Activated CD8-positive, alpha-beta memory T cell treated with anti-CD3 and anti-CD28 coated beads for 24 hours (primary cell): ENCODE measurements at regions not wholly inside any gene's neighbourhood (a gene's known extent, or its start where the extent isn't known, plus 50 kb on each side); places are given as distances from the start of the nearest gene placed in this dataset.

Experiments used
- DNase-seq: peaks from one replicate; pipeline ENCODE4 v3.0.0-alpha.2; 2020

DNA sequence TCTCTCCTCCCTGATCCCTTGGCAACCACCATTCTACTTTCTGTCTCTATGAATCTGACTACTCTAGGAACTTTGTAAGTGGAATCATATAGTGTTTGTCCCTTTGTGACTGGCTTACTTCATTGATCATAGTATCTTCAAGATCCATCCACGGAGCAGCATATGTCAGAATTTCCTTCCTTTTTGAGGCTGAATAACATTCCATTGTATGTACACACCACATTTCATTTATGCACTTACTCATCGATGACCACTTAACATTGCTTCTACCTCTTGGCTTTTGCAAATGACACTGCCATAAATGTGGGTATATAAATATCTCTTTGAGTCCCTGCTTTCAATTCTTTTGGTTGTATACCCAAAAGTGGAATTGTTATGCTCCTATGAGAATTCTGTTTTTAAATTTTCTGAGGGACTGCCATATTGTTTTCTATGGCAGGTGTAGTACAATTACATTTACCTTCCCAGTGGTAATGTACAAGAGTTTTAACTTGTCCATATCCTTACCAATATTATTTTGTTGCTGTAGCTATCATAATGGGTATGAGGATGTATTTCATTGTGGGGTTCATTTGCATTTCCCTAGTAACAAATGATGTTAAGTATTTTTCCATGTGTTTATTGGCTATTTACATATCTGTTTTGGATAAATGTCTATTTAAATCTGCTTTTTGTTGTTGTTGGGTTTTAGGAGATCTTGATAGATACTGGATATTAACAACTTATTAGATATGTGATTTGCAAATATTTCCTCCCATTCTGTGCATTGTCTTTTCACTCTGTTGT lies 466.1 kb downstream of the C4orf33 start:
- no peak for DNase-seq

DNA sequence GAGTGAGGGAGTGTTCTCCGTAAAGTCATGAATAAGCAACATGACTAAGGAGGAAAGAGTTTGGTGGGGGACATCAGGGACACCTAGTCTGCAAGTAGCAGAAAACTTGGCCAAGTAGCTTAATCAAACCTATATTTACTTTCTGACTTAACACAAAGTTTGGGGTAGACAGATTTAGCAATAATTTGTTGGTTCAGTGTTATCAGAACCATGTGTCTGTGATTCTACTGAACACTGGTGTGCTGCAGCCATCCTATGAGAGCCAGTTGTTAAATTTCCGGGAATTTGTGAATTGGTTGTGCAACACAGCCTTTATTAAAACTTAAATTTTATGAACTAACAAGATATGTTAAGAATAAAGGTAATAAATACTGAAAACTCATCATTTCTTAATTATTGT lies 469.3 kb downstream of the C4orf33 start:
- DNase-seq = no peak

DNA sequence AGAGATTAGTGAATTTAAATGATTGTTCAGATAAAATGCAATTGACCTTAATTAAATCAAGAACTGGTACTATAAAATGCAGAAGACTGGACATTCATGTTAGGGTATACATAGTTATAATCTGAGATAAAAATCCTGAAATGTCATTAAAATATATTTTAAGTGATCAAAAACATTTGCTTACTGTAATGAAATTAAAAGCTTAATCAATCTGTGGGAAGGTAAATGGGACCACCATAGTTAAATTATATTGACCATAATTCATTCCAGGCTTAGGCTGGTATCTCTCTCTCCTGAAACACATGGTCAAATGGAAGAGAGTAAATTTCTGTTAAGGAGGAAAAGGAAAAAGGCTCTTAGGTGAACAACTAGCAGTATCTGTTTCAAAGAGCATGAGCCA lies 474.4 kb downstream of the C4orf33 start:
- no peak for DNase-seq

DNA sequence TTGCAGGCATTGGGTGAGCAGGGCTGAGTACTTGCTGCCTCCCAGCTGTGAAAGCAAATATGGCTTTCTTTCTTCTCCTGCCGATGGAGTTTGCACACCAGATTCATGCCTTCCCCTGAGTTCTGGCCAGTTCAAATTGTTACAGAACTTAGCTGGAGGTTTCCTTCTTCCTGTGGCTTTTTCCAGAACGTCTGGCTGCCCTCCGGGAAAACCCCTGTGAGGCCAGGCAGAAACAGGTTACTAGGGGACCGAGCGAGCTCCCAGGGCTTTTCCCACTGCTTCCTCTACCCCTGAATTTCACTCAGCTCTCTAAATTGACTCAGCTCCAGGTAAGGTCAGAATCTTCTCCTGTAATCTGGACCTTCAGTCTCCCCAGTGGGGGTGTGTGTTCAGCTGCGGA lies 482.4 kb downstream of the C4orf33 start:
- DNase-seq = no peak

DNA sequence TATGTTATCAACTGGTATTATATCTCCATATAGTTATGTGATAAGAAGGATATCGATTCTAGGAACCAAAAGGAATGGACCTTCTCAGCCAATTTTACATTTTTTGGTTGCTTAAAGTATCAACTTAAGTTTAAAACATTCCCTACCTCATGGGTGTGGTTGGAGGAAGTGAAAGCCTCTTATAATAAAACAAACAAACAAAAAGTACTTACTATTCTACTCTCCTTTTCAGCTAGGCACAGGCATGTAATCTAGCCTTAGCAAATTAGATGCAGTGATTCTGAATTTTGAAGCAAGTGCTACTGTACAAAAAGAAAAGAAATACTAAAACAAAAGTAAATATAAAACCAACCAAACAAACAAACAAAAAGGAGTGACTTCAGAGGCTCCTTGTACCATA lies 485.4 kb downstream of the C4orf33 start:
- DNase-seq = no peak

DNA sequence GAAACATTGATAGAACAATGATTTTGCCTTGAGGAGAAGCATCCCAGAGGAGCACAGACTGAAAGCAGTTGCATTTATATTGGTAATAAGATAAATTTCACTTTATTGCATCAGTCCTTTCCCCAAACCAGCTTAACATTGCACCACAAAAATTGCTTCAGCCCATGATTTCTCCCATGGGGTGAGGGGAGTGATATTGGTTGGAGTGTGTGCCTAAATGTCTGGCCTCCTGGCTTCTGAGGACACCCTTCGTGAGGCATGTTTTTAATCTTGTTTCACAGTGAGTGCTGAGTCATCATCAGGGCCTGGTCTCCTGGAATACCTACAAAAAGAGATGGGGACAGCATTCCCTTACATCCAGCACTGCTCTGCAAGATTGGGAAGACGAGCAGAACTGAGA lies 487.9 kb downstream of the C4orf33 start:
- no peak for DNase-seq

DNA sequence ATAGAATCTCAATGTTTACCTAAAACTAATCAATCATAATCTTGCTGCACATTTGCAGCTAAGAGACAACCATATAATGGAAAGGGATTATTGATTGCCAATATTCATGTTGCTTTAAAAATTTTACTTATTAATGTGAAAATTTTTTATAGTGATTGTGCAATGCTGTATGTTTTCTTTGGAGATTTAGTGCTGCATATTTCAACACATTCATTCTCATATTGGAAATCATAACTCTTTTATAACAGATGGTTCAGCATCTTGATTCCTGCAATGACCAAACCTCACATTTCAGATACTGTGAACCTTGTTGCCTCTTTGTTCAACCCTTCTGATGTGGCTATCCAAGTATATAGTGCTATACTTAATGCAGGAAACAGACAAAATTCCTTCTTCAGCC lies 502.6 kb downstream of the C4orf33 start:
- no peak for DNase-seq

DNA sequence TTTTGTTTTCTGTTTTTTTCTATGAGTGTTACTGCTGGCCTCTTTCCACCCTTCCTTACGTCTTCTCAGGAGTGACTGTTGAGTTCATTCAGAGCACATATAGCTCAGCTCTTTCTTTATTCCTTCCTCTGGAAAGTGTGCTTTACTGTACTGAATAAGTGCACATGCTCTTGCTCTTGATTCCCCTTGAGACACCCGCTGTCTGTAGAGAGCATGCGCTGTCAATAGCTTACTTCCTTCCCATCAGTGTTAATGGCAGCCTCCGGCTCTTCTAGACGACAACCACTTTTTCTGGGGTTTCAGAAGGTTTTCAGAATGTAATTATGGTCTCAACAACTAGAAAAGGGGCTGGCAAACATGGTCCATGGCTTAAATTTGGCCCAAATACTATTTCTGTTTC lies 504.9 kb downstream of the C4orf33 start:
- DNase-seq = no peak

DNA sequence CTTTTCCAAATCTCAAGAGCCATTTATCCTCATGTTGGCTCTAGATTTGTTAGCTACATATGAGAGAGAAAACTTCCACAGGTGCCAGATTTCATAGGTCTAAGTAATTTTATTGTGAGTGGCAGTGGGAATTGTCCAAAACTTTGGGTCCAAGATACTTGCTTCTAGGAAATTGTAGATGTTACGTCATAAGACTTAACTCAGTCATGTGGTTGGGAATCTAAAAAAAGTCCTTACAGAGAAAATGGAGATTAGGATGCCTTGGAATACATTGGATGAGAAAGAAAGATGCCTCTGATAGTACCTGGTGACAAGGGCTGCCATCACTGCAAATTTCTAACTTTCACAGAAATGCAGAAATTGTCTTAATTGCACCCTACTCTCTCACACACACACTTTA lies 506.5 kb downstream of the C4orf33 start:
- no peak for DNase-seq

DNA sequence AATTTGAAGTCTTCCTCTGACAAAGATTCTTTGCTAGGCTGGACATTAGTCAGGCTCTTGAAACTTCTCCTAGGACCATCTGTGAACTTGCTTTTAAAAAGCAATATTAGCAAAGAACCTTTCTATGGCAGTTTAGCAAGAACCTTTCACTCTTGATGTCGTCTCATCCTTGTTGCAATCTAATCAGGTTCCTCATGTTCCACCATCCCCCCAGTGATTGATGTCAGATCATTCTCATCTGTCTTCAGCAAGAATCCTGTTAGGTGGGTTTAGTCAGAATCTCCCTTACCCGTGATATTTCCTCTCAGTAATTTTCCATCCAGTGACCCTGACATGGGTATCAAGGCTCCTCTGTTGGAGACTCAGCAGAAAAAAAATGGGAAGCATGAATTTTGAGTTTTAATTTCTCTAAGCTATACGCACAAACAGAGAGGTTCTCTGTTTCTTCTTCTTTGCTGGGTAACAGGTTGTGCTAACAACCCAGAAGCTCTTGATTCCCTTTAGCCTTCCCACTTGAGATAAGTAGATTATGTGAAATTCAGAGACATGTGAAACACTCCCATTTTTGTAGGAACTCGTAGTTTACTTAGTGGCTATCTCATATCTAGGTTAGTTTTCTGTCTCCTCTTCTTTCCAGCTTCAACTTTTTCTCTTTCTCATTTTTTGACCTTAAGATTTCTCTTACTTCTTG lies 507.4 kb downstream of the C4orf33 start:
- no peak for DNase-seq

DNA sequence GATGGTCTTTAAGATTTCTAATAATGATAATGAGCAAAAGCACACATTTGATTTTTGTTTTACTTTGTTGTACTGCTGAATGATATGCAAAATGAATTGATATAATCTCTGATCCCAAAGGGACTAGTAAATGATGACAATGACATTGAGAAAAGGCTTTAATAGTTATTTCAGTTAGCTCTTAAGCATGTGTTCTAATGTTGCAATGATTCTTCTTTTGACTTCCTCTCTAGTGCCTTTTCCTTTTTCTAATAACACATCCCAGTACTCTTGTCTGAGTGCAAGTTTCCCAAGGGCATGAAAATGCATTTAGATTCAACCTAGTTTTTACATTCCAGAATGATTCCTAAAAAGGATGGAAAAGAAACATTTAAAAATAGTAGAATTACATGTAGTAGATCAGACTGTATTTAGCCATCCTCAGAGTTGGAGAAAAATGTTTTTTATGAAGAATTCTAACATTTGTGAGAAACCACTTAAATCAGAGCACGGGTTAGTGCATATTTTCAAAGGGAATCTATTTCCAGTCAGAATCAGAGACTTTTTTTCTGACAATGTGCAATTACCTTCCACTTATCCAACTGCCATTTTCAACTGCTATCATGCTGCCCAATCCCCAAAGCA lies 508.8 kb downstream of the C4orf33 start:
- DNase-seq = no peak

DNA sequence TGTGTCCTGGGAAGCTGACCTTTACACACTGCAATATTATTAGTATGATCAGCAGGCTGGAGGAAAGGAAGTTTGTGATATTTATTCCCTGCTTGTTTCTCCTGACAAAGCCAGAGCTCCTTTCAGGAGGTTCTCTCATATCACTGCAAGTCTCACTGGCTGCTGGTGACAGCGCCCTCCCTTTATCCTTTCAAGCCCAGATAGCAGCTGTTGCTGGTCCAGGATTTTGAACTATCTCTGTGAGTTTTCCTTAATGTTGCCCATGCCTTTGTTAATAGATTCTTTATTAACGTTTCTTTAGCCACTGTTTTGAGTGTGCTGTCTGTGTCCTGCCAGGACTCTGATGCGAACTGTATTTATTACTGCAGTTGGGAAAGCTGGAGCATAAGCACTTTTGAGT lies 518.7 kb downstream of the C4orf33 start:
- no peak for DNase-seq

DNA sequence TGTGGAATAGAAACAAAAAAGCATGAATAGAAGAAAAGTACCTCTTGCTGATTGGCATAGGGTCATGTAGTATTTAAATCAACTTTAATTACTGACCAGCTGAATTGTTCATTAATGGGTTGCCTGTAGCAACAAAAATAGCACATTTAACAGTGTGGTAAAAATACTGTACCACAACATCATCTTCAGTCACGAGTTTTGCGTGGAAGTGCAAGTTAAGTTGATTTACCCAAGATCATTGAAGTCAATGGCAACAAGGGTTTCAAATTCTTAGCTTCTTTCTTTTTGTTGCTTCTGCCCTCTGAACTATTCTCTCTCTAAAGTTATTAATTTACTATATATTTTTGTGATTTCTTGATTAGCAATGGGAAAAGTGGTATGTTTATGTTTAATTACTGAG lies 526.6 kb downstream of the C4orf33 start:
- no peak for DNase-seq

DNA sequence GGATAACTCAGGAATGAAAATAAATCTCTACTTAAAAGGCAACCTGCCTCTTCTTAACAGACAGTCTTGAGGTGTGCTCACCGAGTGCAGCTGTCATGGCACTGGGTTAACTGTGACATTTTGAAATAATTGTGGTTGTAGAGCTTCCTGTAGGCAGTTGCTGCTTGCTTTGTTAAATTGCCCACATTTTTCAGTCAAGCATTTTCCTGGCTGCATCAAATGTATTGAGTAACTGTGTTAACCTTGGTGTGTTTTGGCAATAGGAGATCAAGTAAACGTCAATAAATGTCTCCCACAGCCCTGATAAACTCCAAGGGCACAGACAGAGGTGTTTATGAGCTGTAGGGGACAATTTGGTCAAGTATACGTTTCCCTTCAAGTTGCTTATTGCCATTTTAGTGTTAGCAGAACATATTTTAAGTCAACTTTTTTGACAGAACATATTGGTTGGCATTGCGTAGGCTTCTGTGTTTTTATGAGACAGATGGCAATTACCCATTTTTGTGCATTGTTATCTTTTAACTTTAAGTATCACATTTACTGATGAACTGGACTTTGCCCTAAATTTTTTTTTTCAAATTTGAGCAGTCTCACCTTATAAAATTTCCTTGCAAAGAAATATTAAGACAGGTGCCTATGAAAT lies 527.4 kb downstream of the C4orf33 start:
- no peak for DNase-seq

DNA sequence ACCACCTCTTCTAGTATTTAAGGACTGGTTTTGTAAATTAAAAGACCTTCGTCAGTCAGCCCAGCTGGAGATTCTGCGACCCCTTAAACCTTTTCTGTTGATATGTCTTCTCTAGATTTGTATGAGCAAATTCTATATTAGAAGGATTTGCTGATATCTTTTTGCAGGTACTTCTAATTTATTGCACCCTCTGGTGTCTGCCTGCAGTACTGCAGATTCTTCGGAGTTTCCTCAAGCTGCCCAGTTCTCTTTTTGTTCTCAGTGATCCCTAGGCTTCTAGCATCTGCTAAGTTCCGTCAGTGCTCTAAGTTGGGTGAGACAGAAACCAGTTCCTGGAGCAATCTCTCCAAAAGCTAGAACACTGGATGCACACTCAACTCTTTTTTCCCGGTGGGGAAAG lies 545.2 kb downstream of the C4orf33 start:
- peak; percentile 62 for DNase-seq

DNA sequence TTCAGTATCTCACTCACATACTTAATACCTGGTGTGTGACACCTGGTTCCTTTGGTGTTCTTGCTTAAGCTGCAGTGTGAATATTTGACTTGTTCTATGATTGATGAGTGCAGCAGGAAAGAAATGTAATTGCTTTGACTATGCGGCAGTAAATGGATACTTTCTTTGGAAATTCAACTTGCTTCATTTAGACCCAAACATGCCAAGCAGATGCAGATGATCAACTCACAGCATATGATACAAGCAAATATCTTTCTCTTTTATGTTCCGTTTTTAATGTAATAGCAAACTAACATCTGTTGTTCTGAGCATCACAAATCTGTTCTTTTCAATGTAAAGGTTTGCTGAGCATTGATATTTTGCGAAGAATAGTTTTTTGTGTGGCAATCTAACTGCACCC lies 549.5 kb downstream of the C4orf33 start:
- DNase-seq = no peak

DNA sequence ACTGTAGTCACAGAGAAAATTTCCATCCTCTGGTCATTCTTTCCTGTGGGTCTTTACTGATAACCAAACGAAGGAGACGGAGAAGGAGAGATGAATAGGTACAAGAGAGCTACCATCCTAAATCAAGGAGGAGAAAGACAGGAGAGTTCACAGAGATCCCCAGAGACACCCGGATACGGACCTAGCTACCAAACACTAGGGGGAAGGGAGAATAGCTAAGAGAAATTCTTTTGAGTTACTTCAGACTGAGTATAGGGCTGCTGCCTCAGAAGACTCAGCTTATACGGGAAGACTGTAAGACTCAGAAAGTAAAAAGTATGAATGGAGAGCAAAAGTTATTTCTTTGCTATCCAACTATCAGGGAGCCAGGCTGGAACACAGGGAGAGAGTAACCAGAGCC lies 572.1 kb downstream of the C4orf33 start:
- no peak for DNase-seq

DNA sequence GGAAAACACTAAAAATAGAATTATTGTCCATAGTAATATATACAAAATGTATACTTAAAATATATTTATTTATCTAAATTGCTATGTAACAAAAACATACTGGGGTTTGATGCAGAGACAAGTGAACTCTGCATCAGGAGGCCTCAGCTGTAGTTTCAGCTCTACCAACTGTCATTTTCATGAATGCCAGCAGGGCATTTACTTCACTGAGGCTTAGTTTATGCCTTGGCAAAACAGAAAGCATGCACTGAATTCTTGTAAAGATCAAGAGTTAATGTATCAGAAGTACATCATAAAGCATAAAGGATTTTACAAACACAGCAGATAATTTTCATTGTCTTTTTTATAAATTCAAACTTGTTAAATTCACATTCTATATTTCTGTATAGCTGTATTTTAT lies 577.0 kb downstream of the C4orf33 start:
- no peak for DNase-seq

DNA sequence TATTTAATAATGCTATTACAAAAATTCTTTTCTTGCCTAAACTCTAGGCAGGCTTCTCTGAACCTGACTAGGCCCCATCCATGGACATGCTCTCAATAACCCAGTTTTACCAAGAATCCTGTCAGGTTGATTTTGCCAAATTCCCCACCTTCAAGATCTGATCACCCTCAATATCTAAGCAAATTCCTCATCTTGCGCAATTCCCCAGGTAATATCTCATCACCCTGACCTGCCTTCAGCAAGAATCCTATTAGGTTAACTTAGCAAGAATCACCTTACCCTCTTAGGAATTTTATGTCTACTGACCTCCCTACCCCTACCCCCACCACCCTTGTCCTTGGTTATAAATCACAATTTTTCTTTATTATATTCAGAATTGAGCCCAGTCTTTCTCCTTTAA lies 579.1 kb downstream of the C4orf33 start:
- DNase-seq = no peak

DNA sequence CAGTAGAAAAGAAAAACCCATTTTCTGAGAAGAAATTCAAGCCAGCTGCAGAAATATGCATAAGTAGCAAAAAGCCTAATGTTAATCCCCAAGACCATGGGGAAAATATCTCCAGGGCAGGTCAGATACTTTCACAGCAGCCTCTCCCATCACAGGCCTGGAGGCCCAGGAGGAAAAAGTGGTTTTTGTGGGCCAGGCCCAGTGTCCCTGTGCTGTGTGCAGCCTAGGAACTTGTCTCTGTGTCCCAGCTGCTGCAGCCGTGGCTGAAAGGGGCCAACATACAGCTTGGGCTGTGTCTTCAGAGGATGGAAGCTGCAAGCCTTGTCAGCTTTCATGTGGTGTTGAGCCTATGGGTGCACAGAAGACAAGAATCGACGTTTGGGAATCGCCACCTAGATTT lies 581.0 kb downstream of the C4orf33 start:
- DNase-seq = no peak

DNA sequence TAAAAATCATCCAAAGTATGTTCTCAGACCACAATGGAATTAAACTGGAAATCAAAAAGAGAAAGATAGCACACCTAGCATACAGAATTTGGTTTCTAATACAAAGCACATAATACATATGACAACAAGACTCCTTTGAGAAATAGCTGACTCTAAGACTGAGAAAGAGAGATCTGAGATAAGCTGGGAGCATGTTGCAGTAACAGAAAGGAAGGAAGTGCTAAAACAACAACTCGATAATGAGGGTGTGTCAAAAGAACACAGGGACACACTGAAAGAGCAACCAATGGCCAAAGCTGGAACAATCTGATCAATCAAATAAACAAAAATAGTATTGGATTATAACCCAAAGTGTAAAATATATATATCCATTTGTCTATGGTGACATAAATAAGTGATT lies 586.6 kb downstream of the C4orf33 start:
- DNase-seq = no peak

DNA sequence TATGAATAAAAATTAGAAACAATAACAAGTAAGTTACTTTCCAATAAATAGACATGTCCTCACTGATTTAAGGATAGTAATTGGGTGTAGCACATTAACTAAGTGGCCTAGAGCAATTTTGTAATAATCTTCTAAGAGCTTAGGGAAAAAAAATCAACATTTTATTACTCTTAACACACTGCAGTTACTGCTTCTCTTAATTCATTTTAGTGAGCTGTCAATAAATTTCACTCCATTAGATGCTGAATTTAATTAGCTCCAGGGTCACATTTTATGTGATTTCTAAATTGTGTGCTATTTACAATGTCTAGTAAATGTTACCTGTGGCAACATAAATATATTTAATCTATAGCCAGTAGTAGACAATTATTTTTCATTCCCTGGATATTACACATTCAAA lies 612.0 kb downstream of the C4orf33 start:
- no peak for DNase-seq

DNA sequence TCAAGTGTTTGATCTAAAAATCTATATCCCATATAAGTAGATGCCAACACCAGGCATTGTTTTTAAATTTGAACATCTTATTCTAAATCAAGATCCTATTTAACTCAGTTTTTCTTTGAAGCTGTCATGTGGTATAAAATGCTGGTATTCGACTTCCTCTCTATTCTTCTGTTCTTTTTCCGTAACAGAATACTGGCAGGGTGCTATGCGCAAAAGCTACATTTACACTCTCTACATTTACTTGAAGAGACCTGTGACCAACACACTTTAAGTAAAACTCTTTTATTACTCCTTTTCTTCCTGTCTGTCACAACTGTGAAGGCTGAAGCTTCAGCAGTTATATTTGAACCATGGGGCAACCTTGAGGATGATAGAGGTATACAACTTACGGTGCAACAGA lies 612.8 kb downstream of the C4orf33 start:
- no peak for DNase-seq

DNA sequence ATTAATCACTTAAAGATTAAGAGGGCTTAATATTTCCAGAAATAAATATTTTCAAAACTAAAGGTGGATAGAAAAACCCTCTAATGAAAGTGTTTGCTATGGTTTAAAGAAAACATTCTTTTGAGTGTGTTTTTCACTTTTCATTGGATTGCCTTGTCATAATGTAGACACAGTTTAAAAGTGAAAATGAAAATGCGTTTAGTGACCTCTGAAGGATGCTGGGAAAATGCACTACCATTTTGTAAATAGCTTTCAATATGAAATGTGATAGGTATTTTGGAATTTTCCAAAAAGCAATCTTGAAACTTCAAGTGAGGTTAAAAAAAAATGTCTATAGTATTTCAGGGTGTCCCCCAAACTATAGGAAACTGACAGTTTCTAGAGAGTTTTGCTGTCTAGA lies 642.2 kb downstream of the C4orf33 start:
- DNase-seq = no peak
